MM.1S (cell line): ENCODE measurements at regions not wholly inside any gene's neighbourhood (a gene's known extent, or its start where the extent isn't known, plus 50 kb on each side); places are given as distances from the start of the nearest gene placed in this dataset.

Experiments used
- DNase-seq: peaks from one replicate; pipeline ENCODE4 v3.0.0-alpha.2; 2015
- H2AFZ ChIP-seq: fragments of 300-600 bp; sonication (generic); 2 replicates; pipeline ENCODE4 v1.6.0; 2016; ENCODE audit warnings: antibody characterized with exemption, low read length
- H3F3A ChIP-seq: fragments of 300-600 bp; sonication (generic); 2 replicates; pipeline ENCODE4 v1.6.1; 2016; ENCODE audit warnings: mild to moderate bottlenecking, antibody characterized with exemption, low read length, moderate library complexity, mixed read lengths; ENCODE audit not compliant: insufficient read depth
- H3K27ac ChIP-seq: fragments of 300-600 bp; sonication (generic); 2 replicates; pipeline ENCODE4 v1.5.1; 2016; ENCODE audit warnings: mild to moderate bottlenecking, low read length
- H3K27me3 ChIP-seq: fragments of 300-600 bp; sonication (generic); replicated peaks from 2 replicates; pipeline ENCODE4 v1.6.0; 2016; ENCODE audit warnings: low read length; ENCODE audit not compliant: insufficient read depth
- H3K36me3 ChIP-seq: fragments of 300-600 bp; sonication (generic); replicated peaks from 2 replicates; pipeline ENCODE4 v1.6.1; 2016; ENCODE audit warnings: mild to moderate bottlenecking, low read length, mixed read lengths; ENCODE audit not compliant: insufficient read depth
- H3K4me1 ChIP-seq: fragments of 300-600 bp; sonication (generic); 2 replicates; pipeline ENCODE4 v1.6.1; 2016; ENCODE audit warnings: low read length, mixed read lengths
- H3K4me2 ChIP-seq: fragments of 300-600 bp; sonication (generic); 2 replicates; pipeline ENCODE4 v1.6.0; 2016; ENCODE audit warnings: low read depth, low read length
- H3K4me3 ChIP-seq: fragments of 300-600 bp; sonication (generic); 2 replicates; pipeline ENCODE4 v1.5.1; 2016; ENCODE audit warnings: low read length, mixed read lengths
- H3K79me2 ChIP-seq: fragments of 300-600 bp; sonication (generic); 2 replicates; pipeline ENCODE4 v1.6.1; 2016; ENCODE audit warnings: mixed run types, low read length, mixed read lengths
- H3K9ac ChIP-seq: fragments of 300-600 bp; sonication (generic); 2 replicates; pipeline ENCODE4 v1.6.1; 2016; ENCODE audit warnings: low read length, mixed read lengths
- H3K9me2 ChIP-seq: fragments of 300-600 bp; sonication (generic); replicated peaks from 2 replicates; pipeline ENCODE4 v1.6.1; 2016; ENCODE audit warnings: mild to moderate bottlenecking, low read length, mixed read lengths; ENCODE audit not compliant: insufficient read depth
- H3K9me3 ChIP-seq: fragments of 300-600 bp; sonication (generic); replicated peaks from 2 replicates; pipeline ENCODE4 v1.6.1; 2016; ENCODE audit warnings: mild to moderate bottlenecking, low read length, mixed read lengths; ENCODE audit not compliant: insufficient read depth
- H4K20me1 ChIP-seq: fragments of 300-600 bp; sonication (generic); 2 replicates; pipeline ENCODE4 v1.6.1; 2016; ENCODE audit warnings: mild to moderate bottlenecking, low read length, moderate library complexity, mixed read lengths; ENCODE audit not compliant: insufficient read depth
- CTCF ChIP-seq: fragments of 300-600 bp; sonication (generic); IDR thresholded peaks from 2 replicates; pipeline ENCODE4 v1.5.1; 2016; ENCODE audit warnings: antibody characterized with exemption, low read length, mixed read lengths
- EZH2 ChIP-seq: fragments of 300-600 bp; sonication (generic); optimal IDR thresholded peaks from 2 replicates; pipeline ENCODE3; 2017; ENCODE audit warnings: low read depth, mild to moderate bottlenecking, antibody characterized with exemption, low read length, mixed read lengths
- EZH2phosphoT487 ChIP-seq: fragments of 300-600 bp; sonication (generic); IDR thresholded peaks from 2 replicates; pipeline ENCODE4 v1.6.1; 2018; ENCODE audit warnings: antibody characterized with exemption, low read length

- Histone ChIP-seq H3K9me3 (no peaks in the 10 kb centered on the region), H3K27me3 (no peaks in the 10 kb centered on the region), H3K27ac (no peak overlapping the region), H4K20me1 (no peaks in the 10 kb centered on the region), H2AFZ (no peak overlapping the region), H3K4me2 (no peak overlapping the region), H3K9me2 (no peaks in the 10 kb centered on the region), H3K9ac (no peak overlapping the region), H3F3A (no peaks in the 10 kb centered on the region), H3K36me3 (no peaks in the 10 kb centered on the region), H3K4me1 (no peaks in the 10 kb centered on the region), H3K79me2 (no peaks in the 10 kb centered on the region), H3K4me3 (no peak overlapping the region)
- TF ChIP-seq CTCF (no peak), EZH2phosphoT487 (no peak), EZH2 (no peak)
- no peak for DNase-seq
These were observed 363.6 kb downstream of the TFAP2A start for GRCh38 chr6:10051283-10051682.

- TF ChIP-seq CTCF (no peak), EZH2 (no peak), EZH2phosphoT487 (no peak)
- no peak overlapping the region for H2AFZ ChIP-seq
- no peak overlapping the region for H3K4me2 ChIP-seq
- H3K9me2 ChIP-seq = no peaks in the 10 kb centered on the region
- H3K27me3 ChIP-seq = no peaks in the 10 kb centered on the region
- no peaks in the 10 kb centered on the region for H3K9me3 ChIP-seq
- H3K36me3 ChIP-seq = no peaks in the 10 kb centered on the region
- DNase-seq = no peak
- H3K4me3 ChIP-seq = no peak overlapping the region
- H3K9ac ChIP-seq = no peak overlapping the region
- no peaks in the 10 kb centered on the region for H4K20me1 ChIP-seq
- H3K4me1 ChIP-seq = no peaks in the 10 kb centered on the region
- H3F3A ChIP-seq = no peaks in the 10 kb centered on the region
- no peak overlapping the region for H3K27ac ChIP-seq
- H3K79me2 ChIP-seq = no peaks in the 10 kb centered on the region
These were observed 366.2 kb downstream of the TFAP2A start for GRCh38 chr6:10048370-10049297.

- H3K36me3 ChIP-seq = no peaks in the 10 kb centered on the region
- DNase-seq = no peak
- no peak overlapping the region for H3K4me3 ChIP-seq
- no peaks in the 10 kb centered on the region for H3K79me2 ChIP-seq
- H3F3A ChIP-seq = no peaks in the 10 kb centered on the region
- TF ChIP-seq CTCF (no peak), EZH2 (no peak), EZH2phosphoT487 (no peak)
- H3K4me2 ChIP-seq = no peak overlapping the region
- H2AFZ ChIP-seq = no peak overlapping the region
- no peak overlapping the region for H3K27ac ChIP-seq
- H3K9ac ChIP-seq = no peak overlapping the region
- no peaks in the 10 kb centered on the region for H3K4me1 ChIP-seq
- no peaks in the 10 kb centered on the region for H3K27me3 ChIP-seq
- H3K9me3 ChIP-seq = no peaks in the 10 kb centered on the region
- no peaks in the 10 kb centered on the region for H4K20me1 ChIP-seq
- no peaks in the 10 kb centered on the region for H3K9me2 ChIP-seq
These were observed 372.6 kb downstream of the TFAP2A start for GRCh38 chr6:10042280-10042679.
